HPDE6-E6E7 (cell line): ENCODE measurements at regions not wholly inside any gene's neighbourhood (a gene's known extent, or its start where the extent isn't known, plus 50 kb on each side); places are given as distances from the start of the nearest gene placed in this dataset.
A peak's percentile ranks its signal among the peaks of the same experiment; 100 is the strongest.

Experiments
- DNase-seq: peaks from one replicate; pipeline ENCODE4 v3.0.0; 2011; ENCODE audit warnings: missing footprints; ENCODE audit errors: extremely low spot score

GRCh38 chr1:101086783-101087182 is 61.2 kb upstream of the DPH5 start:
- DNase-seq: no peak

- no peak for DNase-seq
Observed at GRCh38 chr1:101081496-101082488, 56.2 kb upstream of the DPH5 start.

- DNase-seq: no peak
Observed at GRCh38 chr1:101080859-101081258, 55.3 kb upstream of the DPH5 start.

GRCh38 chr1:101079341-101079740 is 53.8 kb upstream of the DPH5 start:
- no peak for DNase-seq

GRCh38 chr1:101077849-101078248 is 52.3 kb upstream of the DPH5 start:
- no peak for DNase-seq

- peak; percentile 39 for DNase-seq
Observed at GRCh38 chr1:101075926-101076325, 50.3 kb upstream of the DPH5 start.
